ENCODE measurements at regions not wholly inside any gene's neighbourhood (a gene's known extent, or its start where the extent isn't known, plus 50 kb on each side); places are given as distances from the start of the nearest gene placed in this dataset.

GRCh38 chr3:25887907-25888306, 98.0 kb downstream of the OXSM start:
- WGBS, 5 donors: 65 to 88% (median 77%) methylated on average over 5 of the region's 5 CpGs
- no peak for DNase-seq
- intact Hi-C loops (cut with DNase I; ENCODE audit: low total_unique reads): no loop called here

GRCh38 chr3:25888892-25889524, 99.1 kb downstream of the OXSM start:
- no peaks in the 10 kb centered on the region for H3K36me3 ChIP-seq
- H3K9me3 ChIP-seq: no peaks in the 10 kb centered on the region
- TF ChIP-seq POLR2A (IDR thresholded peaks at IDR 0.05): no peak
- TF ChIP-seq POLR2AphosphoS5 (IDR thresholded peaks at IDR 0.05): no peak
- TF ChIP-seq CTCF (IDR thresholded peaks at IDR 0.05): no peak
- TF ChIP-seq EP300 (IDR thresholded peaks at IDR 0.05): no peak
- H3K4me3 ChIP-seq: no peak overlapping the region
- intact Hi-C loops (cut with DNase I; ENCODE audit: low total_unique reads): no loop called here
- no peak overlapping the region for H3K27ac ChIP-seq
- DNase-seq: no peak
- H3K4me1 ChIP-seq: no peaks in the 10 kb centered on the region
- no peaks in the 10 kb centered on the region for H3K27me3 ChIP-seq

More at GRCh38 chr3:25887907-25888306, 98.0 kb downstream of the OXSM start:
- Histone ChIP-seq H3K4me3 (no peak overlapping the region), H3K9me3 (no peaks in the 10 kb centered on the region), H3K27ac (no peak overlapping the region), H3K4me1 (no peaks in the 10 kb centered on the region), H3K36me3 (no peaks in the 10 kb centered on the region), H3K27me3 (no peaks in the 10 kb centered on the region)
- TF ChIP-seq CTCF (IDR thresholded peaks at IDR 0.05): no peak
- TF ChIP-seq POLR2A (IDR thresholded peaks at IDR 0.05): no peak
- no peak for TF ChIP-seq POLR2AphosphoS5 (IDR thresholded peaks at IDR 0.05)
- no peak for TF ChIP-seq EP300 (IDR thresholded peaks at IDR 0.05)

- Histone ChIP-seq H3K36me3 (no peaks in the 10 kb centered on the region), H3K27me3 (no peaks in the 10 kb centered on the region), H3K4me3 (no peak overlapping the region), H3K4me1 (no peaks in the 10 kb centered on the region), H3K27ac (no peak overlapping the region), H3K9me3 (no peaks in the 10 kb centered on the region)
- 87 to 98% (median 91%) methylated on average over 2 of the region's 2 CpGs for WGBS, 5 donors
- no peak for TF ChIP-seq CTCF (IDR thresholded peaks at IDR 0.05)
- no peak for TF ChIP-seq POLR2AphosphoS5 (IDR thresholded peaks at IDR 0.05)
- no peak for TF ChIP-seq POLR2A (IDR thresholded peaks at IDR 0.05)
- no peak for TF ChIP-seq EP300 (IDR thresholded peaks at IDR 0.05)
- no peak for DNase-seq
- intact Hi-C loops (cut with DNase I; ENCODE audit: low total_unique reads): no loop called here
Observed at GRCh38 chr3:25889525-25889917, 99.6 kb downstream of the OXSM start.

GRCh38 chr3:25894101-25894500, 104.2 kb downstream of the OXSM start:
- Histone ChIP-seq H3K27ac (no peak overlapping the region), H3K36me3 (no peaks in the 10 kb centered on the region), H3K27me3 (no peaks in the 10 kb centered on the region), H3K9me3 (no peaks in the 10 kb centered on the region), H3K4me1 (no peaks in the 10 kb centered on the region), H3K4me3 (no peak overlapping the region)
- WGBS, 5 donors: 81 to 93% (median 90%) methylated on average over 3 of the region's 3 CpGs
- no peak for DNase-seq
- no peak for TF ChIP-seq CTCF (IDR thresholded peaks at IDR 0.05)
- TF ChIP-seq POLR2A (IDR thresholded peaks at IDR 0.05): no peak
- intact Hi-C loops (cut with DNase I; ENCODE audit: low total_unique reads): no loop called here

Measured in stomach (tissue), 8 donors.